Activated T-helper 2 cell treated with anti-CD3 and anti-CD28 coated beads, Interferon-gamma antibody, Interleukin-2, Interleukin-4, amounts not matched to agents 10 μg/mL and 5 μg/mL and 100 μg/mL, durations not matched to agents 14 hours and 24 hours and 36 hours (primary cell): ENCODE measurements at regions not wholly inside any gene's neighbourhood (a gene's known extent, or its start where the extent isn't known, plus 50 kb on each side); places are given as distances from the start of the nearest gene placed in this dataset.
"Not testable (repeated sequence)": the region's sequence is repeated elsewhere in the genome, so short reads cannot be mapped to it uniquely, and the experiment has no call there.

ENCODE experiments used
- DNase-seq: peaks from one replicate; pipeline ENCODE4 v3.0.0; 2021; ENCODE audit warnings: low spot score
- H3K27ac Mint-ChIP-seq: one replicate; pipeline ENCODE4 v1.8.0; 2021; ENCODE audit warnings: mixed read lengths
- H3K27me3 Mint-ChIP-seq: one replicate; pipeline ENCODE4 v1.8.0; 2021; ENCODE audit warnings: low read depth, mixed read lengths
- H3K36me3 Mint-ChIP-seq: one replicate; pipeline ENCODE4 v1.8.0; 2021; ENCODE audit warnings: low read depth, mixed read lengths
- H3K4me1 Mint-ChIP-seq: one replicate; pipeline ENCODE4 v1.8.0; 2021; ENCODE audit warnings: low read depth, mixed read lengths
- H3K4me3 Mint-ChIP-seq: one replicate; pipeline ENCODE4 v1.8.0; 2021; ENCODE audit warnings: low read depth, mild to moderate bottlenecking, moderate library complexity, mixed read lengths
- H3K9me3 Mint-ChIP-seq: one replicate; pipeline ENCODE4 v1.8.0; 2021; ENCODE audit warnings: mixed read lengths
- intact Hi-C: fragments of 100-400 bp; cut with micrococcal nuclease; formaldehyde crosslinking; loops from one replicate; pipeline ENCODE4 v1.15.1; 2023

DNA sequence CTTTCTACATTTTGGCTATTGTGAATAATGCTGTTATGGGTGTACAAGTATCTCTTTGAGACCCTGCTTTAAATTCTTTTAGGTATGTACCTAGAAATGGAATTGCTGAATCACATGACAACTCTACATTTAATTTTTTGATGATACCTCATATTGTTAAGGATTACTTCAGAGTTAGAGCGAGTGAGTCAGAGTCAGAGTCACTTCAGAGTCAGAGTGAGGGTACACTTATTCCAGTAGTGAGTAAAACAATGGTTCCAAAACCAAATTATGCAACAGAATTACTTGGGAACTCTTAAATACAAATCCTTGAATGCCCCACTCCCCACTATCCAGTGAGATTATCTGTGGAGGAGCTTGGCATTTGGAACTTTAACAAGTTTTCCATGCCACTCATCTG lies 50.3 kb upstream of the SNRK start:
- intact Hi-C loops, result no loop called here
- no peaks in the 10 kb centered on the region for H3K36me3 Mint-ChIP-seq
- DNase-seq, result no peak
- peaks cover 10% of the 10 kb centered on the region for H3K27me3 Mint-ChIP-seq
- no peak overlapping the region for H3K4me3 Mint-ChIP-seq
- peaks cover 2% of the 10 kb centered on the region for H3K4me1 Mint-ChIP-seq
- H3K27ac Mint-ChIP-seq, result no peak overlapping the region
- peaks cover 22% of the 10 kb centered on the region for H3K9me3 Mint-ChIP-seq

DNA sequence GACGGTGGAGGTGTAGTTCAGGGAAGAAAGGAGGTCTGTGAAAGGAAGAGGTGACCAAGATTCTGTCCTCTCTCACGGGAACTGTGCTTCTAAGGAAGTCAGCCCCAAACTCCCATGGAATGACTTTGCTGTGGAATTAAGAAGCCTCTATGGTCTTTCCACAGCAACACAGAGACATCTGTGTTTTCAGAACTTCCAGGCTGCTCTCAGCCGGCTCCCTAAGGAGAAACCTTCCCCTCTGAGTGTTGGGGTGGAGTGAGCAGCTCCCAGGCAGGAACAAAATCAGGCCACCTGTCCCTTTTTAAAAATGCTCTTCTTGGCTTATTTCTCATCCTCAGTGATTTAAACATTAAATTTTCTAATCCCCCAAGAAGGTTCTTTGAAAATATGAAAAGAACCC lies 53.3 kb upstream of the SNRK start:
- intact Hi-C loops, result no loop called here
- Mint-ChIP-seq H3K27me3 (peaks cover 8% of the 10 kb centered on the region), H3K27ac (no peak overlapping the region), H3K36me3 (peaks cover 1% of the 10 kb centered on the region), H3K9me3 (peaks cover 4% of the 10 kb centered on the region), H3K4me1 (peaks cover 2% of the 10 kb centered on the region), H3K4me3 (no peak overlapping the region)
- DNase-seq, result no peak

GRCh38 chr3:43231276-43232000 lies 54.9 kb upstream of the SNRK start:
- H3K4me1 Mint-ChIP-seq, result peaks cover 2% of the 10 kb centered on the region
- H3K36me3 Mint-ChIP-seq, result peaks cover 5% of the 10 kb centered on the region
- DNase-seq, result no peak
- H3K4me3 Mint-ChIP-seq, result no peak overlapping the region
- H3K27me3 Mint-ChIP-seq, result peaks cover 4% of the 10 kb centered on the region
- intact Hi-C loops, result no loop called here
- no peak overlapping the region for H3K27ac Mint-ChIP-seq
- no peaks in the 10 kb centered on the region for H3K9me3 Mint-ChIP-seq

DNA sequence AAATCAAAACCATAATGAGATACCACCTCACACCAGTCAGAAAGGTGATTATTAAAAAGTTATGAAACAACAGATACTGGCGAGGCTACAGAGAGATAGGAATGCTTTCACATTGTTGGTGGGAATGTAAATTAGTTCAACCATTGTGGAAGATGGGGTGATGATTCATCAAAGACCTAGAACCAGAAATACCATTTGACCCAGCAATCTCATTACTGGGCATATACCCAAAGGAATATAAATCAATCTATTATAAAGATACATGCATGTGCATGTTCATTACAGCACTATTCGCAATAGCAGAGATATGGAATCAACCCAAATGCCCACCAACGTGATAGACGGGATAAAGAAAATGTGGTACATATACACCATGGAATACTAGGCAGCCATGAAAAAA lies 56.5 kb upstream of the SNRK start:
- H3K36me3 Mint-ChIP-seq, H3K27ac Mint-ChIP-seq, H3K27me3 Mint-ChIP-seq, H3K4me3 Mint-ChIP-seq, intact Hi-C loops, H3K9me3 Mint-ChIP-seq, H3K4me1 Mint-ChIP-seq, DNase-seq: not testable (repeated sequence)

- H3K9me3 Mint-ChIP-seq, DNase-seq, H3K27me3 Mint-ChIP-seq, H3K4me1 Mint-ChIP-seq, intact Hi-C loops, H3K4me3 Mint-ChIP-seq, H3K27ac Mint-ChIP-seq, H3K36me3 Mint-ChIP-seq: not testable (repeated sequence)
These were observed 58.7 kb upstream of the SNRK start for GRCh38 chr3:43227685-43228084.

DNA sequence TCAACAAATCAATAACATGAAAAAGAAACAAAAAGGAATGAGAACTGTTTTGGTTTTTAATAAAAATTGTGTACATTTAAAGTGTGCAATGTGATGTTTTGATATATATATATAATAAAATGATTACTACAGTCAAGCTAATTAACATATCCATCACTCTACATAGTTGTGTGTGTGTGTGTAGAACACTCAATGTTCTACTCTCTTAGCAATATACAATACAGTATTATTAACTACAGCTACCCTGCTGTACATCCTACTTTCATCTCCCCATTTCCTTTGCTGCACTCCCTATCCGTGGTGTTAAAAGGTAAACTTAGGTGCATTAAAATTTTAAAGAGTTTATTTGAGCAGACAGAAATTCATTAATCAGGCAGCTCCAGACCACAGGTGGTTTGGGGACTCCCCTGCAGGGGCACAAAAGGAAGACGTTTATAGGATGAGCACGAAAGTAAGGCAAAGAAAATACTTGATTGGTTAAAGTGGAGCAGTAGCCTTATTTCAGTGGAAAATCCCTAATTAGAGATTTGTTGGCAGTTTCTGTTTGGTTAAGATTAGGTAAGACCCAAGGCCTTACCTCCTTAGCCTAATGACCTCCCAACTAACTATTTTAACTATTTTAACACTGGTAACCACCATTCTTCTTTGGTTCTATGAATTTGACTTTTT lies 61.8 kb upstream of the SNRK start:
- Mint-ChIP-seq H3K4me1 (peaks cover 9% of the 10 kb centered on the region), H3K9me3 (no peaks in the 10 kb centered on the region), H3K27ac (no peak overlapping the region), H3K4me3 (no peak overlapping the region), H3K27me3 (peaks cover 5% of the 10 kb centered on the region), H3K36me3 (peaks cover 5% of the 10 kb centered on the region)
- intact Hi-C loops, result loop anchor here (5.0 kb wide), 1 partner anchor 278 kb away; no protein-coding TSS in a partner anchor
- no peak for DNase-seq

DNA sequence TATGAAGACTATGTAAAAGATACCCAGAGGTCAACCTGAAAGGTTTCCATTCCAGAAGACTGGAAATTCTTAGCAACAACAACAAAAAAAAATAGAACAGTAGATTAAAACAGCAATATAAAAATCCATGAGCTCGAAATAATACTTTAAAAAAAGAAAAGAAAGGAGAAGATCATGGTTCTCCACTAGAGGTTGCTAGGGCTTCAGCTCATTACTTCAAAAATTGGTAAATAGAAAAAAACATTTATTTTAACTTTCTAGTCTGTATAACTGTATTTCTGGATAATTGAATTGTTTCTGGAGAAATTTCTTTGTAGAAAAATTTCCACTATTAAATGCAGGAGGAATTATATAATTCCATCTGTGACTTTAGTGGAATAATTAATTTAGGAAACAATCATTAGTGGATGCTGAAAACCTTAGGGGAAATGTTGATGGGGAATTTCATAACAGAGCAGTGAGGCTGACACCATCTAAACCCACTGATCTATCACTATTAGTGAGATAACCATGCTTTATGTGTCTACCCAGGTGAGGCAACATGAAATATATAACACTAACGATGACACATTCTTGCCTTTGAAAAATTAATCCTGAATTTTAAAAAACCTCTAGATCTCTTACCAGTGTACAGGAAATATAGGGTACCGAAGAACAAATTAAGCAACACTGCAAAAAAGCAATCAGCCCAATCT lies 62.5 kb upstream of the SNRK start:
- DNase-seq, result no peak
- H3K4me1 Mint-ChIP-seq, result peaks cover 9% of the 10 kb centered on the region

DNA sequence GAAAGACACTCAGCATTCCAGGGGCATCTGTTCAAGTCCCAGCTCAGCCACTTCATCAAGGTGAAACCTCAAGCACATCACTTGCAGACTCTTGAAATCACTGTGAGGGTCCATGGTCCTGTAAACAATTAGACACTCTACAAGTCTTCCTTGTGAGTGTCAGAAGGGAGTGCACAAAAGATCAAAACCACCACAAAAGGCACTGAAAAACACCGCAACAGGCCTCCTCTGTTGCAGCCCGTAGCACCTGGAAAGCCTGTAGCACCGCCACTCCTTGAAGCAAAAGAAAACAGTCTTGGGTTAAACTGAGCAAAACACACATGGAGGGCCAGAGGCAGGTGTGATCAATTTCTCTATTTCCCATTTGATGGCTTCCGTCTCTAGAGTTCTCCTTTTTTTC lies 63.8 kb upstream of the SNRK start:
- Mint-ChIP-seq H3K4me3 (no peak overlapping the region), H3K27ac (no peak overlapping the region), H3K27me3 (peaks cover 9% of the 10 kb centered on the region), H3K36me3 (no peaks in the 10 kb centered on the region), H3K4me1 (peaks cover 9% of the 10 kb centered on the region), H3K9me3 (no peaks in the 10 kb centered on the region)
- DNase-seq, result no peak
- intact Hi-C loops, result loop anchor here (5.0 kb wide), 1 partner anchor 280 kb away; no protein-coding TSS in a partner anchor

More for the DNA sequence above, 62.5 kb upstream of the SNRK start:
- Mint-ChIP-seq H3K27ac (no peak overlapping the region), H3K36me3 (peaks cover 5% of the 10 kb centered on the region), H3K9me3 (no peaks in the 10 kb centered on the region), H3K4me3 (no peak overlapping the region), H3K27me3 (peaks cover 7% of the 10 kb centered on the region)
- intact Hi-C loops, result loop anchor here (1.0 to 5.0 kb wide), 2 partner anchors 154 to 278 kb away; no protein-coding TSS in a partner anchor

DNA sequence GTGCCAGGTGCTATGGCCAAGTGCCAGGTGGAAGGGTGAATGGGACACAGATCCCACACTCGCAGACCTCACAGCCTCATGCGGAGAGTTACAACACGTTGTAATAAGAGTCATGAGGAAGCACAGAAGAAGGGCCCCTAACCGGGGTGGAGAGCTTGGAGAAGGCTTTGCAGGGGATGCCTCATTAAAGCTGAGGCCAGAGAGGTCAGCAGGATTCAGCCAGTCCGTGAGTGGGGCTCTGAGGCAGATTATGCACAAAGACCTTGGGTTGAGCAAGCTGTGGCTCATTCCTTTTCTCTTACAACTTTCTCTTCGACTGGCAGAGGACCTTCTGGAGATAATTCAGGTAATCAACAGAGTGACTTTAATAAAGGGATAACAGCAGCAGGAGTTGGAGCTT lies 65.3 kb upstream of the SNRK start:
- DNase-seq, result no peak
- intact Hi-C loops, result loop anchor here (5.0 kb wide), 1 partner anchor 281 kb away; no protein-coding TSS in a partner anchor
- H3K4me1 Mint-ChIP-seq, result peaks cover 13% of the 10 kb centered on the region
- no peak overlapping the region for H3K27ac Mint-ChIP-seq
- H3K9me3 Mint-ChIP-seq, result no peaks in the 10 kb centered on the region
- H3K4me3 Mint-ChIP-seq, result no peak overlapping the region
- H3K27me3 Mint-ChIP-seq, result peaks cover 10% of the 10 kb centered on the region
- no peaks in the 10 kb centered on the region for H3K36me3 Mint-ChIP-seq

GRCh38 chr3:43219616-43220015 lies 66.7 kb upstream of the SNRK start:
- intact Hi-C loops, result loop anchor here (5.0 kb wide), 1 partner anchor 283 kb away; no protein-coding TSS in a partner anchor
- no peaks in the 10 kb centered on the region for H3K36me3 Mint-ChIP-seq
- H3K4me1 Mint-ChIP-seq, result peaks cover 14% of the 10 kb centered on the region
- no peaks in the 10 kb centered on the region for H3K9me3 Mint-ChIP-seq
- DNase-seq, result no peak
- no peak overlapping the region for H3K4me3 Mint-ChIP-seq
- peaks cover 14% of the 10 kb centered on the region for H3K27me3 Mint-ChIP-seq
- no peak overlapping the region for H3K27ac Mint-ChIP-seq

GRCh38 chr3:43218921-43219320 lies 67.4 kb upstream of the SNRK start:
- Mint-ChIP-seq H3K4me3 (no peak overlapping the region), H3K27ac (no peak overlapping the region), H3K36me3 (no peaks in the 10 kb centered on the region), H3K27me3 (peaks cover 14% of the 10 kb centered on the region), H3K9me3 (no peaks in the 10 kb centered on the region), H3K4me1 (peaks cover 11% of the 10 kb centered on the region)
- intact Hi-C loops, result no loop called here
- no peak for DNase-seq

DNA sequence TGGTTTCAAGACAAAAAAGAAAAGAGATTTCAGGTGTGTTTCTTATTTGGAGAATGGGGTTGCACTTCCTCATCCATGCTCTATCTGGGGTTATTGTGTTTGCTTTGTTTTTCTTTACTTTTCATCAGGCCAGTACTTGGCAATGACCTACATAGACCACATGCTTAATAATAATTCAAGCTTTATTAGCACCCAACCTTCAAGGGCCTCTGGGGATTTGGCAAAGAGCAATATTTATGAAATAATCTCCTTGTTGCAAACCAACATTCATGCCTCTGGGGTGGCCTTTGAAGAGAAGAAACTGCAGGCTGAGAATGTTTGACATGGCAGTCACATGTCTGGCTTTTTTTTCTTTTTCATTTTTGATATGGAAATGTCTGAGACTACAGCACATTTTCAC lies 68.2 kb upstream of the SNRK start:
- Mint-ChIP-seq H3K36me3 (no peaks in the 10 kb centered on the region), H3K9me3 (no peaks in the 10 kb centered on the region), H3K4me1 (peaks cover 11% of the 10 kb centered on the region), H3K27me3 (peaks cover 14% of the 10 kb centered on the region), H3K27ac (no peak overlapping the region), H3K4me3 (no peak overlapping the region)
- intact Hi-C loops, result no loop called here
- DNase-seq, result no peak

- intact Hi-C loops, result no loop called here
- no peaks in the 10 kb centered on the region for H3K9me3 Mint-ChIP-seq
These were observed 68.7 kb upstream of the SNRK start for GRCh38 chr3:43217633-43218032.

More at GRCh38 chr3:43217633-43218032, 68.7 kb upstream of the SNRK start:
- Mint-ChIP-seq H3K36me3 (no peaks in the 10 kb centered on the region), H3K4me3 (no peak overlapping the region), H3K4me1 (peaks cover 11% of the 10 kb centered on the region), H3K27ac (no peak overlapping the region), H3K27me3 (peaks cover 14% of the 10 kb centered on the region)
- DNase-seq, result no peak
